Calu3 (cell line): ENCODE measurements at regions not wholly inside any gene's neighbourhood (a gene's known extent, or its start where the extent isn't known, plus 50 kb on each side); places are given as distances from the start of the nearest gene placed in this dataset.

Experiments
- BruUV-seq: library from RNA; stranded (reverse); fragments of 400-500 nt; replicated peaks from 2 replicates; lab custom pipeline; 2021; lab: Mats Ljungman, UMichigan
- CTCF ChIA-PET: fragments of 300-600 bp; sonication (Branson Sonifier 250); formaldehyde crosslinking; loops from one replicate; lab custom pipeline; 2022; ENCODE audit warnings: antibody characterized with exemption; lab: Charles Lee
- DNase-seq: peaks from one replicate; pipeline ENCODE4 v3.0.0; 2022
- H3K27ac Mint-ChIP-seq: one replicate; pipeline ENCODE4 v1.8.0; 2022; ENCODE audit warnings: mixed read lengths; ENCODE audit not compliant: unreplicated experiment
- H3K27me3 Mint-ChIP-seq: one replicate; pipeline ENCODE4 v1.8.0; 2022; ENCODE audit warnings: mixed read lengths; ENCODE audit not compliant: unreplicated experiment
- H3K36me3 Mint-ChIP-seq: one replicate; pipeline ENCODE4 v1.8.0; 2022; ENCODE audit warnings: mild to moderate bottlenecking, moderate library complexity, mixed read lengths; ENCODE audit not compliant: insufficient read depth, unreplicated experiment
- H3K4me1 Mint-ChIP-seq: one replicate; pipeline ENCODE4 v1.8.0; 2022; ENCODE audit warnings: mild to moderate bottlenecking, low read depth, mixed read lengths; ENCODE audit not compliant: unreplicated experiment
- H3K4me3 Mint-ChIP-seq: one replicate; pipeline ENCODE4 v1.8.0; 2022; ENCODE audit warnings: mild to moderate bottlenecking, low read depth, moderate library complexity, mixed read lengths; ENCODE audit not compliant: unreplicated experiment
- H3K9me3 Mint-ChIP-seq: one replicate; pipeline ENCODE4 v1.8.0; 2022; ENCODE audit warnings: low read depth, mixed read lengths; ENCODE audit not compliant: unreplicated experiment
- intact Hi-C: fragments of 100-400 bp; cut with micrococcal nuclease; formaldehyde crosslinking; loops from one replicate; pipeline ENCODE4 v1.10.0; 2022; ENCODE audit not compliant: unreplicated experiment
- TF ChIP-seq, protein P1 (sequence below): fragments of 200-600 bp; IDR thresholded peaks from one replicate; pipeline ENCODE4 v1.8.0; 2022; ENCODE audit warnings: antibody characterized with exemption; ENCODE audit not compliant: unreplicated experiment

GRCh38 chr7:116446212-116446855, 53.2 kb upstream of the CAV2 start:
- peak overlapping the region; percentile 51 for H3K27ac Mint-ChIP-seq
- intact Hi-C loops: no loop called here
- H3K27me3 Mint-ChIP-seq: no peaks in the 10 kb centered on the region
- TF ChIP-seq, protein P1, sequence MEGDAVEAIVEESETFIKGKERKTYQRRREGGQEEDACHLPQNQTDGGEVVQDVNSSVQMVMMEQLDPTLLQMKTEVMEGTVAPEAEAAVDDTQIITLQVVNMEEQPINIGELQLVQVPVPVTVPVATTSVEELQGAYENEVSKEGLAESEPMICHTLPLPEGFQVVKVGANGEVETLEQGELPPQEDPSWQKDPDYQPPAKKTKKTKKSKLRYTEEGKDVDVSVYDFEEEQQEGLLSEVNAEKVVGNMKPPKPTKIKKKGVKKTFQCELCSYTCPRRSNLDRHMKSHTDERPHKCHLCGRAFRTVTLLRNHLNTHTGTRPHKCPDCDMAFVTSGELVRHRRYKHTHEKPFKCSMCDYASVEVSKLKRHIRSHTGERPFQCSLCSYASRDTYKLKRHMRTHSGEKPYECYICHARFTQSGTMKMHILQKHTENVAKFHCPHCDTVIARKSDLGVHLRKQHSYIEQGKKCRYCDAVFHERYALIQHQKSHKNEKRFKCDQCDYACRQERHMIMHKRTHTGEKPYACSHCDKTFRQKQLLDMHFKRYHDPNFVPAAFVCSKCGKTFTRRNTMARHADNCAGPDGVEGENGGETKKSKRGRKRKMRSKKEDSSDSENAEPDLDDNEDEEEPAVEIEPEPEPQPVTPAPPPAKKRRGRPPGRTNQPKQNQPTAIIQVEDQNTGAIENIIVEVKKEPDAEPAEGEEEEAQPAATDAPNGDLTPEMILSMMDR: no peak
- no TSS peak for BruUV-seq
- no peak for DNase-seq
- peaks cover 3% of the 10 kb centered on the region for H3K9me3 Mint-ChIP-seq
- H3K36me3 Mint-ChIP-seq: peaks cover 12% of the 10 kb centered on the region
- peaks cover 52% of the 10 kb centered on the region for H3K4me1 Mint-ChIP-seq
- CTCF ChIA-PET: no interaction called here
- no peak overlapping the region for H3K4me3 Mint-ChIP-seq

GRCh38 chr7:116447436-116447835, 52.1 kb upstream of the CAV2 start:
- Mint-ChIP-seq H3K36me3 (peaks cover 6% of the 10 kb centered on the region), H3K27me3 (no peaks in the 10 kb centered on the region), H3K4me1 (peaks cover 44% of the 10 kb centered on the region), H3K9me3 (peaks cover 3% of the 10 kb centered on the region), H3K27ac (no peak overlapping the region), H3K4me3 (no peak overlapping the region)
- TF ChIP-seq, protein P1: no peak
- CTCF ChIA-PET: no interaction called here
- BruUV-seq: no TSS peak
- intact Hi-C loops: no loop called here
- DNase-seq: no peak

DNA sequence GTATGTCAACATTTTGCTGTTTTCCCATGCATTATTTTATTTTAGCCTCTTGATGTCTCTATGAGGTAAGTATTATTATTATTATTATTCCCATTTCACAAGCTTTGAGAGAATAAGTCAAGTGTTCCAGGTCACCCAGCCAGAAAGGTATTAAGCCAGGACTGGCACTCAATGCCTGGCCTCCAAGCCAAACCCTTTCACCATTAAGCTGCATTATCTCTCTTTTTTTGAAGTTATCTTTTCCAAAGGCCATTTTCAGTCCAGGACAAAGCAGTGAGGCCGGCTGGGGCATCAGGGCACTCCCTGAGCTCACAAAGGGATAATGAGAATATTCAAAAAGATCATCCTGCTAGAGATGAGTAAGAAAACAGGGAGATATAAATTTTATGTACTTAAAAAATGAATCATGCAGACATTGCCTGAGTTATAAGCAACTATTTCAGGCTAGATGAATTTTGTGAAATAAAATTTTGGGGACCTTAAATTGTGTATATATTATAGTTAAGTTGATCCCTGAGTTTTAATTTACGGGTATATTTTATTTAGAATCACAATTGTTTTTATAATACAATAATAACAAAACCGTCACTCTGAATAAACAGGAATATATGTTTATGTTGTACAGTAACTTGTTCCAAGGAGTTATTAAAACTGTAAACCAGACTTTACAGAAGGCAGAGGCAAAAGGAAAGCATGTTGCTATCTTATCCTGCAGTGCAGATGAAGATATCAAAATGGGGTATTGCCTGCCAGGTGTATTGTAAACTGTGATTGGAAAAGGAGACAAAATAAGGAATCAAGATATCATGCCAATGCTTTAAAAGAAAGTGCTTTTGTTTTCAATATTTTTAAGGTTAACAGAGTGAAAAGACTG, 51.3 kb upstream of the CAV2 start:
- Mint-ChIP-seq H3K9me3 (peaks cover 3% of the 10 kb centered on the region), H3K4me1 (peaks cover 44% of the 10 kb centered on the region), H3K27me3 (no peaks in the 10 kb centered on the region), H3K27ac (no peak overlapping the region), H3K36me3 (peaks cover under 1% of the 10 kb centered on the region), H3K4me3 (no peak overlapping the region)
- no TSS peak for BruUV-seq
- DNase-seq: no peak
- intact Hi-C loops: no loop called here
- TF ChIP-seq, protein P1: no peak
- CTCF ChIA-PET: interaction anchor here (0.7 kb wide), 1 partner anchor 101 kb away, joined by 3 read pairs; no protein-coding TSS in a partner anchor

DNA sequence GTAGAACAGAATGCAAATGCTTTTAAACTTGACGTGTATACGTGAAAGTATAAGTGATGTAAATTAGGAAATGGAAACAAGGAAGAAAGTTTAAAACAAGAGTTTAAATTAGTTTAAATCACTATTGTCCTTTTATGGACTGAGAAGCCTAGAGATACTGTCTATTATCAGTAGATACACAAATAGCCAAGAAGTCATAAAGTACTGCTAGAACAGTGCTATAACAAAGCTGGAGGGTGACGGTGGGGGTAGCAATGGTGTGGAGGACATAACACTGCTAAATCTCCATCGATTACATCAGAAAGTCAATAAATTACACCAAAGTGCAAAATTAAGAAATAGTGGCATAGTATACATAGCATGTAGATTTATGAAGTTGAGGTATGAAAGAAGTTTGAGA, 50.1 kb upstream of the CAV2 start:
- CTCF ChIA-PET: no interaction called here
- Mint-ChIP-seq H3K36me3 (no peaks in the 10 kb centered on the region), H3K27ac (no peak overlapping the region), H3K27me3 (no peaks in the 10 kb centered on the region), H3K9me3 (peaks cover 2% of the 10 kb centered on the region), H3K4me1 (peaks cover 37% of the 10 kb centered on the region), H3K4me3 (no peak overlapping the region)
- no TSS peak for BruUV-seq
- intact Hi-C loops: no loop called here
- DNase-seq: no peak
- TF ChIP-seq, protein P1: no peak
